ENCODE measurements at regions not wholly inside any gene's neighbourhood (a gene's known extent, or its start where the extent isn't known, plus 50 kb on each side); places are given as distances from the start of the nearest gene placed in this dataset.

DNA sequence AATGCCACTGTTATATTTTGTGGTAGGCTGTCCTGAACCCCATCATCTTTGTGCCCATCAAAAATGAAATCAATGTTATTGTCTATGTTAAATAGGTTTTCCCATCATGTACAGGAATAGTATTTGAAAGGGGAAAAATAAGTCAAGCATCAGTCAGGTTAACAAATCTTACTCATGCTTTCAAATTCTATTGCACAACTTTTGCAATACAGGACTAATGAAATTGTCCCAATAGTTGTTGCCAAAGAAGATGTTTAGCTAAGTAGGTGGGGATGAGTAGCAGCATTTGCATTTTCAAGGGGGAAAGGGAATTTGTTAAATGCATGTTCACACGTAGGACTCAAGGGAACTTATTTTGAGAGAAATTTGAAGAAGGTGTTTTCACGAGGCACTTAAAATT is 962.1 kb downstream of the JRKL start:
- no peak for TF ChIP-seq EP300 (IDR thresholded peaks at IDR 0.05)
- TF ChIP-seq, protein P1, sequence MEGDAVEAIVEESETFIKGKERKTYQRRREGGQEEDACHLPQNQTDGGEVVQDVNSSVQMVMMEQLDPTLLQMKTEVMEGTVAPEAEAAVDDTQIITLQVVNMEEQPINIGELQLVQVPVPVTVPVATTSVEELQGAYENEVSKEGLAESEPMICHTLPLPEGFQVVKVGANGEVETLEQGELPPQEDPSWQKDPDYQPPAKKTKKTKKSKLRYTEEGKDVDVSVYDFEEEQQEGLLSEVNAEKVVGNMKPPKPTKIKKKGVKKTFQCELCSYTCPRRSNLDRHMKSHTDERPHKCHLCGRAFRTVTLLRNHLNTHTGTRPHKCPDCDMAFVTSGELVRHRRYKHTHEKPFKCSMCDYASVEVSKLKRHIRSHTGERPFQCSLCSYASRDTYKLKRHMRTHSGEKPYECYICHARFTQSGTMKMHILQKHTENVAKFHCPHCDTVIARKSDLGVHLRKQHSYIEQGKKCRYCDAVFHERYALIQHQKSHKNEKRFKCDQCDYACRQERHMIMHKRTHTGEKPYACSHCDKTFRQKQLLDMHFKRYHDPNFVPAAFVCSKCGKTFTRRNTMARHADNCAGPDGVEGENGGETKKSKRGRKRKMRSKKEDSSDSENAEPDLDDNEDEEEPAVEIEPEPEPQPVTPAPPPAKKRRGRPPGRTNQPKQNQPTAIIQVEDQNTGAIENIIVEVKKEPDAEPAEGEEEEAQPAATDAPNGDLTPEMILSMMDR (IDR thresholded peaks at IDR 0.05): no peak
